ENCODE measurements at regions not wholly inside any gene's neighbourhood (a gene's known extent, or its start where the extent isn't known, plus 50 kb on each side); places are given as distances from the start of the nearest gene placed in this dataset.

DNA sequence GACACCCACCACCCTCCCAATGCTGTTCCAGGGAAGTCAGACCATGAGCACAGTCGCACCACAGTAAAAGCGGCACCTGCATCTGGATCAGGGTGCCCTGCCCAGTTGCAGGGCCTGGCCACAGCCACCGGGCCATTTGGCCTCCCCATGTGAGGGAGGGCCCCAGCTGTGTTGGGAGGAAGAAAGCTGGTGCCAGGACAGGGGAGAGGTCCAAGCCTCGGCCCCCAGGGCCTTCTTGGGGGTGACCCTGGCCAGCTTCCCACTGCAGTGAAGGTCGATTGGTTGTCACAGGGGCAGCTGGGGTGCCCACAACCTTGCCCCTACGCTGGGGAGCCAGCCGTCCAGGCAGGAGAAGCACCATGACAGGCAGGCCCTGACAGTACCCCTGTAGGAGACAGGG, 183.2 kb upstream of the RAB6C start:
- no peak overlapping the region for H3K4me3 ChIP-seq
- no peaks in the 10 kb centered on the region for H3K27me3 ChIP-seq
- no peaks in the 10 kb centered on the region for H3K9me3 ChIP-seq
- intact Hi-C loops (cut with DNase I; ENCODE audit: low total_unique reads), result no loop called here
- H3K4me1 ChIP-seq, result no peaks in the 10 kb centered on the region
- no peak for TF ChIP-seq POLR2A (IDR thresholded peaks at IDR 0.05)
- TF ChIP-seq, protein P1, sequence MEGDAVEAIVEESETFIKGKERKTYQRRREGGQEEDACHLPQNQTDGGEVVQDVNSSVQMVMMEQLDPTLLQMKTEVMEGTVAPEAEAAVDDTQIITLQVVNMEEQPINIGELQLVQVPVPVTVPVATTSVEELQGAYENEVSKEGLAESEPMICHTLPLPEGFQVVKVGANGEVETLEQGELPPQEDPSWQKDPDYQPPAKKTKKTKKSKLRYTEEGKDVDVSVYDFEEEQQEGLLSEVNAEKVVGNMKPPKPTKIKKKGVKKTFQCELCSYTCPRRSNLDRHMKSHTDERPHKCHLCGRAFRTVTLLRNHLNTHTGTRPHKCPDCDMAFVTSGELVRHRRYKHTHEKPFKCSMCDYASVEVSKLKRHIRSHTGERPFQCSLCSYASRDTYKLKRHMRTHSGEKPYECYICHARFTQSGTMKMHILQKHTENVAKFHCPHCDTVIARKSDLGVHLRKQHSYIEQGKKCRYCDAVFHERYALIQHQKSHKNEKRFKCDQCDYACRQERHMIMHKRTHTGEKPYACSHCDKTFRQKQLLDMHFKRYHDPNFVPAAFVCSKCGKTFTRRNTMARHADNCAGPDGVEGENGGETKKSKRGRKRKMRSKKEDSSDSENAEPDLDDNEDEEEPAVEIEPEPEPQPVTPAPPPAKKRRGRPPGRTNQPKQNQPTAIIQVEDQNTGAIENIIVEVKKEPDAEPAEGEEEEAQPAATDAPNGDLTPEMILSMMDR (IDR thresholded peaks at IDR 0.05 in 4 of 5, conservative IDR thresholded peaks at IDR 0.05 in 1 of 5), result no peak
- no peak overlapping the region for H3K27ac ChIP-seq
- in situ Hi-C loops (cut with MboI; ENCODE audit: low sequenced_read_pairs in 4 of 4), result no loop called here
- ATAC-seq (no peak), DNase-seq (no peak)
- no peaks in the 10 kb centered on the region for H3K36me3 ChIP-seq

DNA sequence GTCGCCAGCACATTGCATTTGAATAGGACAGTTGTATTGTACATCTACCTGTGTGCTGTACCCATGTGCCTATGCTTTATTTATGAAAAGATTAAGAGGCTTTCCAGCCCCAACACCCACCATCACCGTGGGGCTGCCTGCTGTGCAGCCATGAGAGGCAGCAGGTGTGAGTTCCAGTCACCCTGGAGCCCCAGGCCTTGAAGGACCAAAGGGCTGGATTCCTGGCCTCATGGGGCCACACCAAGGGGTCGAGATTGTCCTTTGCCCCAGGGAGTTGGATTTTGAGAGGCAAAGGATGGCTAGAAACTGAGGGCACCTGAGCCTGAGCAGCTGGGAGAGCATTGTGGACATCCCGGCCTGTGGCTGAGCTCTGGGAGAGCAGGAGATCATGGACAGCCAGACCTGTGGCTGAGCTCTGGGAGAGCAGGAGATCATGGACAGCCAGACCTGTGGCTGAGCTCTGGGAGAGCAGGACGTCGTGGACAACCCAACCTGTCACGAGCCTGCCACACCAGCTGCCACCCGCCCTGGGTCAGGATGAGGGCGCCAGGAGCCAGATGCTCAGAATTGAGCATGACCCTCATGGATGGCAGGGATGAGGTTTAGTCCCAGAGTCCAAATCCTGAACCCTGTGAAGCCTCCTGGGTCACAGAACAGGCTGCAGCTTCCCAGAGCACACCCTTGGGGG, 182.5 kb upstream of the RAB6C start:
- no peak overlapping the region for H3K4me3 ChIP-seq

DNA sequence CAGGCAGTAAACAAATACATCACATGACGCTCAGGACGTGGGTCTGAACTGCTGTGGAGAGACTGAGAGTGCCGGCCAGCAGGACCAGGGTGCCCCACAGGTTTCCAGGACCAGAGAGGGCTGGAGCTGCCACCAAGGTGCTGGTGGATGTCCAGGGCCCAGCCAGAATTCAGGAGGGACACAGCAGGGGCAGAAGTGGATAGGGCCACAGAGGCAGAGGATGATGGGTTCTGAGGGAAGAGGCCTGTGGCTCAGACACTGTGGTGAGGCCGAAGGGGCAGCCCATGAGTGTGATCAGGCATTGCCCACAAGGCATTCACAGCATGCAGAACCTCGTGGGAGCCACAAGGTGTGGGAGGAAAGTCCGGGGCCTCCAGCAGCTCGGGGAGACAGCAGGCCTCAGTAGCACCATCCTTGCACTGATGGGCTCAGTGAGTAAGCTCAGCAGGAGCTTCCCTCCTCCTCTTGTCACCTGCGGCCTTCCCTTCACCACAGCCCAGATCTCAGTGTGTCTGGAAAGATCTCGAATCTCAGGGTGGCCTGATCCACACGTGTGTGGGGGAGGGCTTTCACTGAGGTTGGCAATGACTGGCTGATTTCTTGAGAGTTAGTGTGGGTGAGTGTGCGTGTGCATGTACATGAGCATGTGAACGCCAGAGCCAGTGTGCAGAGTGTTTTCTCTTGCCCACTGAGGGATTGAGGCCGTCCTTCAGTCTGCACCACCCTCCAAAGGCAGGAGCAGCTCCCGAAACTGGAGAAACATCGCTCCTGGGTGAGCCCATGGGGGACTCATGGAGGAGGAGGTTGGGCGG, 181.8 kb upstream of the RAB6C start:
- DNase-seq, result no peak
- ATAC-seq, result no peak
- Histone ChIP-seq H3K27ac (no peak overlapping the region), H3K9me3 (no peaks in the 10 kb centered on the region), H3K27me3 (no peaks in the 10 kb centered on the region), H3K4me3 (no peak overlapping the region), H3K4me1 (no peaks in the 10 kb centered on the region), H3K36me3 (no peaks in the 10 kb centered on the region)
- intact Hi-C loops (cut with DNase I; ENCODE audit: low total_unique reads) (no loop called here), in situ Hi-C loops (cut with MboI; ENCODE audit: low sequenced_read_pairs in 4 of 4) (no loop called here)
- TF ChIP-seq POLR2A (IDR thresholded peaks at IDR 0.05), result no peak
- TF ChIP-seq, protein P1 (IDR thresholded peaks at IDR 0.05 in 4 of 5, conservative IDR thresholded peaks at IDR 0.05 in 1 of 5), result no peak

More for the DNA sequence above, 182.5 kb upstream of the RAB6C start:
- DNase-seq (no peak), ATAC-seq (no peak)
- in situ Hi-C loops (cut with MboI; ENCODE audit: low sequenced_read_pairs in 4 of 4) (no loop called here), intact Hi-C loops (cut with DNase I; ENCODE audit: low total_unique reads) (no loop called here)
- Histone ChIP-seq H3K9me3 (no peaks in the 10 kb centered on the region), H3K4me1 (no peaks in the 10 kb centered on the region), H3K27me3 (no peaks in the 10 kb centered on the region), H3K27ac (no peak overlapping the region), H3K36me3 (no peaks in the 10 kb centered on the region)
- no peak for TF ChIP-seq POLR2A (IDR thresholded peaks at IDR 0.05)
- TF ChIP-seq, protein P1 (IDR thresholded peaks at IDR 0.05 in 4 of 5, conservative IDR thresholded peaks at IDR 0.05 in 1 of 5), result no peak

DNA sequence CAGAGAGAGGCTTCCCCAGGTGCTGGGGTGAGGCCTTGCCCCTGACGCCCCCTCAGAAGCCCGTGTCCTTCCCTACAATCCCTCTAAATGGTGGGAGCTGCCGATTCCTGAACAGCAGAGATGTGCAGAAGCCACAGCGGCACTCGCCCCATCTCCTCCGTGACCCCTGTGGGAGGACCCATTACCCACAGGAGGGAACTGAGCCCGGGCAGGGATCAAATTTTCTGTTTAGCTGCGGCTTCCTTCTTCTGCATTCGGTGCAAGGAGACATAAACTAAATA, 181.2 kb upstream of the RAB6C start:
- DNase-seq, result no peak
- H3K27me3 ChIP-seq, result no peaks in the 10 kb centered on the region
- no peak for ATAC-seq
- intact Hi-C loops (cut with DNase I; ENCODE audit: low total_unique reads), result no loop called here
- H3K4me1 ChIP-seq, result no peaks in the 10 kb centered on the region
- no peaks in the 10 kb centered on the region for H3K9me3 ChIP-seq
- H3K36me3 ChIP-seq, result no peaks in the 10 kb centered on the region
- in situ Hi-C loops (cut with MboI; ENCODE audit: low sequenced_read_pairs in 4 of 4), result no loop called here
- no peak overlapping the region for H3K27ac ChIP-seq
- H3K4me3 ChIP-seq, result no peak overlapping the region
- no peak for TF ChIP-seq POLR2A (IDR thresholded peaks at IDR 0.05)
- TF ChIP-seq, protein P1 (IDR thresholded peaks at IDR 0.05 in 4 of 5, conservative IDR thresholded peaks at IDR 0.05 in 1 of 5), result no peak
